Loucy (cell line): ENCODE measurements at regions not wholly inside any gene's neighbourhood (a gene's known extent, or its start where the extent isn't known, plus 50 kb on each side); places are given as distances from the start of the nearest gene placed in this dataset.

Source experiments
- CTCF ChIP-seq: fragments of 200-600 bp; sonication (generic); conservative IDR thresholded peaks from 2 replicates; pipeline ENCODE4 v1.5.1; 2014; ENCODE audit warnings: mild to moderate bottlenecking, antibody characterized with exemption, low read length
- EZH2phosphoT487 ChIP-seq: fragments of 200-600 bp; IDR thresholded peaks from 2 replicates; pipeline ENCODE4 v1.6.1; 2018; ENCODE audit warnings: antibody characterized with exemption, mild to moderate bottlenecking, moderate library complexity, borderline replicate concordance

- TF ChIP-seq CTCF (no peak), EZH2phosphoT487 (no peak)
These were observed 230.5 kb upstream of the IZUMO3 start for GRCh38 chr9:24776226-24776625.
